ENCODE measurements at regions not wholly inside any gene's neighbourhood (a gene's known extent, or its start where the extent isn't known, plus 50 kb on each side); places are given as distances from the start of the nearest gene placed in this dataset.

GRCh38 chr6:81821449-81821848, 69.0 kb upstream of the TENT5A start:
- TF ChIP-seq CTCF (IDR thresholded peaks at IDR 0.05; ENCODE audit: low read depth, low read length), result no peak
- no peak for TF ChIP-seq EZH2phosphoT487 (IDR thresholded peaks at IDR 0.05; ENCODE audit: low read depth)
